GM12891 (cell line): ENCODE measurements at regions not wholly inside any gene's neighbourhood (a gene's known extent, or its start where the extent isn't known, plus 50 kb on each side); places are given as distances from the start of the nearest gene placed in this dataset.
"Not testable (repeated sequence)": the region's sequence is repeated elsewhere in the genome, so short reads cannot be mapped to it uniquely, and the experiment has no call there.

Experiments
- DNase-seq: peaks from one replicate; pipeline ENCODE4 v3.0.0; 2011; ENCODE audit warnings: low spot score; ENCODE audit not compliant: insufficient read length
- FAIRE-seq: peaks from 2 replicates; lab custom pipeline; 2011; peaks lifted over from hg19 to GRCh38; lab: Jason Lieb, UNC
- PAX5 ChIP-seq: IDR thresholded peaks from 2 replicates; pipeline ENCODE4 v1.6.1; 2011; ENCODE audit warnings: low read length, moderate library complexity, mild to moderate bottlenecking; ENCODE audit not compliant: insufficient read depth, severe bottlenecking
- POLR2A ChIP-seq: IDR thresholded peaks from 2 replicates; pipeline ENCODE4 v1.6.1; 2011; ENCODE audit warnings: low read depth, low read length, control low read depth
- POLR2AphosphoS5 ChIP-seq: IDR thresholded peaks from 2 replicates; pipeline ENCODE4 v1.6.1; 2011; ENCODE audit warnings: low read depth, low read length, control low read depth
- POU2F2 ChIP-seq: IDR thresholded peaks from 2 replicates; pipeline ENCODE4 v1.6.1; 2011; ENCODE audit warnings: low read depth, mild to moderate bottlenecking, control low read depth, low read length, moderate library complexity
- SPI1 ChIP-seq: IDR thresholded peaks from 2 replicates; pipeline ENCODE4 v1.6.1; 2011; ENCODE audit warnings: low read depth, low read length, control low read depth
- TAF1 ChIP-seq: IDR thresholded peaks from 2 replicates; pipeline ENCODE4 v1.6.1; 2011; ENCODE audit warnings: low read depth, low read length, control low read depth

DNA sequence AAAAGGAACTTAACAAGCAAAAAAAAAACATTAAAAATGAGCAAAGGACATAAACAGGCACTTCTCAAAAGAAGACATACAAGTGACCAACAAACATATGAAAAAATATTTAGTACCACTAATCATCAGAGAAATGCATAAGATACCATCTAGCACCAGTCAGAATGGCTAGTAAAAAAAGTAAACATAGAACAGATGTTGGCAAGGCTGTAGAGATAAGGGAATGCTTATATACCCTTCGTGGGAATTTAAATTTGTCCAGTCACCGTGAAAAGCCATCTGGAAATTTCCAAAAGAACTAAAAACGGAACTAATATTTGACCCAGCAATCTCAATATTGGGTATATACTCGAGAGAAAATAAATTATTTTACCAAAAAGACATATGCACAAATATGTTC is 1751.3 kb upstream of the LRRTM1 start:
- TF ChIP-seq TAF1 (no peak), PAX5 (no peak), POLR2A (no peak), POLR2AphosphoS5 (no peak), SPI1 (no peak), POU2F2 (no peak)
- DNase-seq = no peak
- FAIRE-seq = no peak

DNA sequence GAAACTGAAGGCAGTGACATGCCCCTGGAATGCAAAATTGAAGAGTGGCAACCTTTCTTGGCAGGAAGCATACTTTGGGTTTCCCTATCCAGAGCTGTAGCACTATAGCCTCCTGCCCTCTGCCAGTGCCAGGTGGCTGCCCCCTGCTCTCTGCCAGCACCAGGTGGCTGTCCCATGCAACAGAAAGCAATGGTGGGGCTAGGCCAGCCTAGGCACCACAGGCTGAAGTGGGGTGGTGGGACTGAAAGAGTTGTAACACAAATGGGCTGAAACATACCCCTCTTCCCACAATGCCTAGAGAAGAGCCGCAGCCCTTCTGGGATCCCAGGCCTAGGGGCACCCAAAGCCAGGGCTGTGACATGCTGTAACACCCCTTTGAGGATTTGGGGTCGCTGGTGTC is 1739.3 kb upstream of the LRRTM1 start:
- no peak for TF ChIP-seq PAX5
- no peak for FAIRE-seq
- DNase-seq = no peak

DNA sequence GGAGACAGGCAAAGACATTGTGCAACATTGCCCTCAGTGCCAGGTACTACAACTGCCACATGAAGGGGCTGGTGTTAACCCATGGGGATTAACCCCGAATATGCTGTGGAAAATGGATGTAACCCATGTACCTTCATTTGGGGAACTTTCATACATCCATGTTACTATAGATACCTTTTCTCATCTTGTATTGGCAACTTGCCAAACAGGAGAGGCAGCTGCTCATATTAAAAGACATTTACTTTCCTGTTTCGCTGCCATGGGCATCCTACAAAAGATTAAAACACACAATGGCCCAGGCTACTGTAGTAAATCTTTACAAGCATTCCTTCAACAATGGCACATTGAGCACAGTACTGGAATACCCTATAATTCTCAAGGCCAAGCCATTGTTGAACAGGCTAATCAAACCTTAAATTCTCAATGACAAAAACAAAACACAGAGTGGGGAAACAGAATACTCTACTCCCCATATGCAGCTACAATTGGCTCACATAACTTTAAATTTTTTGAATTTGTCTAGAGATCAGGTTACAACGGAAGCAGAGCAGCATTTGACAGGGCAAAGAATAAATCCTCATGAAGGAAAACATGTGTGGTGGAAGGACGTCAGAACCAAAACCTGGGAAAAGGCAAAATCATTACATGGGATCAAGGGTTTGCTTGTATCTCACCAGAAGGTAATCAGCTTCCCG is 1723.5 kb upstream of the LRRTM1 start:
- DNase-seq = no peak
- no peak for TF ChIP-seq POU2F2
- FAIRE-seq = no peak

DNA sequence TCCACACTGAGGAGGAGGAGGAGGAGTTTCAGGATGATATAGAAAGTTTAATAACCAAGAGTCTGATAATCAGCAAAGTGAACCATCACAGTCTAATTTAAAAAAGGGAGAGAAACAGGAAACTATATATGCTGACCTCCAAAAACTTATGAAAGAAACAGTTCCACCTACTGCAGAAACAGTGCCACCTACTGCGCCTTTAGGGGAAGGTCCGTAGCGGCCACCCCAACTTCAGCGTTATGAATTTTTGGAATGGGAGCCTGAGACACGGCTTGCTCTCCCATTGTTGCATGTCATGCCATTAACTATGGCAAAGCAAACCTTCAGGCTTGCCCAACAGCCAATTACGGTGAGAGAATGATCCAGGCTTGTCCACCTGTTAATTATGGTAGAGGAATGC is 1719.2 kb upstream of the LRRTM1 start:
- no peak for DNase-seq
- no peak for FAIRE-seq
- TF ChIP-seq SPI1 (no peak), POLR2AphosphoS5 (no peak), PAX5 (no peak), TAF1 (no peak), POU2F2 (no peak), POLR2A (no peak)

DNA sequence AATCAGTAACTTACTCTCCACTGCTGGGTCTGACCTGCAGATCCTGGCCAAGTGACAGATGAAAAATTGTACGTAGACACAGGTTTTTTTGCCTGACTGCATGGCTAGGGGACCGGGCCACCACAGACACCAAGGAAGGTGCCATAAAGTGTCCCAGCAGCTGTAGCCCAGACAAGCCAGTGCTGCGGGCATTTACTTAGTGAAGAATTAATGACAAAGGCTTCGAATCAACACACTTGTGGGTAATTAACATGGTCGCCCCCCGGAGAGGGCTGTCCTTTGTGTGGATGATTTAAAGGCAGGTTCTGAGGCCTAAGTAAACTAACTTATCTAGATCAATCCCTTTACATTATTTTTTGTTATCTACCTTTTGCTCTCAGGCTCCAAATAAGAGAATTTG is 1709.1 kb upstream of the LRRTM1 start:
- TF ChIP-seq TAF1 (no peak), PAX5 (no peak), POLR2AphosphoS5 (no peak), POLR2A (no peak), SPI1 (no peak), POU2F2 (no peak)
- DNase-seq (no peak), FAIRE-seq (no peak)

DNA sequence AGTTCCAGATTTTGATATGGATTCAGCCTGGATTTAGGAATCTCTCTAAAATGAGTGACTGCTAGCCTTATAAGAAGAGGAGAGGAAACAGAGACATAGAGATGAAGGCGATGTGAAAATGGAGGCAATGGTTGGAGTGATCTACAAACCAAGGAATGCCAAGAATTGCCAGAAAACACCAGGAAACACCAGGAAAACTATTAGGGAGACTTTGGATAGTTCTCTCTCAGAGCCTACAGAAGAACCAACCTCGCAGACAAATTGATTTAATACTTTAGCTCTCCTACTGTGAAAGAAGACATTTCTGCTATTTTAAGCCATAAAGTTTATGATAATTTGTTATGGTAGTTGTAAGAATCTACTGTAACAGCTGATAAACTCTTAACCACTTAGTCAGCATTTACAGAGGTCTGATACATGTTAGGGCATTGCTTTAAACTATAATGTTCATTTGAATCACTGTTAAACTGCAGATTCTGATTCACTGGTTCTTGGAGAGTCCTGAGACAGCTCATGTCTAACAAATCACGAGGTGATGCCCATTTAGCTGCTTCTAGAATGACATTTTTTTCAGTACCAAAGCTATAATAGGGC is 1702.6 kb upstream of the LRRTM1 start:
- DNase-seq (no peak), FAIRE-seq (no peak)
- TF ChIP-seq POU2F2 (no peak), TAF1 (no peak), POLR2AphosphoS5 (no peak), POLR2A (no peak), SPI1 (no peak), PAX5 (no peak)

DNA sequence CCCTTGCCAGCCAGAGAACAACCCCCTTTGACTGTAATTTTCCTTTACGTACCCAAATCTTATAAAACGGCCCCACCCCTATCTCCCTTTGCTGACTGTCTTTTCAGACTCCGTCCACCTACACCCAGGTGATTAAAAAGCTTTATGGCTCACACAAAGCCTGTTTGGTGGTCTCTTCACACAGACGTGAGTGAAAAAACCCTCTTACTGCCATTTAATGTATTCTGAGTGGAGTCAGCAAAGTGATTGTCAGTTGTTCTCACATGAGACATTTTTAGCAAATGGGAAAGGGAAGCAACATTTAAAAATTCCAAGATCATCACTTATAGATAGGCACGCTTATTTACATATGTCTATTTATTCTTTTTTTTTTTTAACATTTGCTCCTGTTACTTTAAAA is 1701.3 kb upstream of the LRRTM1 start:
- FAIRE-seq, DNase-seq: not testable (repeated sequence)

DNA sequence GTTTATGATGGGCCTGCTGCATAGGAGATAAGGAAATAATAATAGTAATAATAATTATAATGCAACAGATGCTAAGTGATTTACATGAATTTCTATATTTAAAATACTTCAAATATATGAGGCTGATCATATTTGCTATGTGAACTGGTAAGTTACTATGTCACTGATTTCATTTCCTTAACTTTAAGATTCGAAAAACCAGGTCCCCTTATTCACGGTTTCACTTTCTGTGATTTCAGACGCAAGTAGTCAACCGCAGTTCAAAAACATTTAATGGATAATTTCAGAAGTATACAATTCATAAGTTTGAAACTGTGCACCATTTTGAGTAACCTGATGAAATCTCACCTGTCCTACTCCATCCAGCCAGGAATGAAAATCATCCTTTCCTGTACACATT is 1697.1 kb upstream of the LRRTM1 start:
- DNase-seq (no peak), FAIRE-seq (no peak)
- TF ChIP-seq PAX5 (no peak), POU2F2 (no peak), SPI1 (no peak), POLR2AphosphoS5 (no peak), TAF1 (no peak), POLR2A (no peak)

DNA sequence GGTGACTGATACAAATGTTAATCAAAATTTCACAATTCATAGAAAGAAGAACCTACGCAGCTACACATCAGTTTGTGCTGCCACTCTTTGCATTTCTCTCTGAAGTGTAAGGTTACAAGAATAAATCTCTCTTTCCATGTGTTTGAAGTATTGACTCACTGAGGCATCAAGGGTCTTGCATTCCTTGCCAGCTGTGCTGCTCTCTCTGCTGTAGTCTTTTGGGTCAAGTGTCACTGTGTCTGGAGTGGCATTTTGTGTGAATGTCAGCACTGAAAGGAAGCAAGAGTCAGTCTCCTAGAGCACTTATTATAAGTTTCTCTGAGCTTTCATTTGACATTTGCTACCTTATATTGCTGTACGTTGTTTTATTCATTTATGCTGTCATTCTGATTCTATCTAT is 1696.1 kb upstream of the LRRTM1 start:
- DNase-seq (no peak), FAIRE-seq (no peak)
- no peak for TF ChIP-seq POU2F2
- no peak for TF ChIP-seq POLR2AphosphoS5
- TF ChIP-seq TAF1 = no peak
- no peak for TF ChIP-seq PAX5
- no peak for TF ChIP-seq SPI1
- TF ChIP-seq POLR2A = no peak

DNA sequence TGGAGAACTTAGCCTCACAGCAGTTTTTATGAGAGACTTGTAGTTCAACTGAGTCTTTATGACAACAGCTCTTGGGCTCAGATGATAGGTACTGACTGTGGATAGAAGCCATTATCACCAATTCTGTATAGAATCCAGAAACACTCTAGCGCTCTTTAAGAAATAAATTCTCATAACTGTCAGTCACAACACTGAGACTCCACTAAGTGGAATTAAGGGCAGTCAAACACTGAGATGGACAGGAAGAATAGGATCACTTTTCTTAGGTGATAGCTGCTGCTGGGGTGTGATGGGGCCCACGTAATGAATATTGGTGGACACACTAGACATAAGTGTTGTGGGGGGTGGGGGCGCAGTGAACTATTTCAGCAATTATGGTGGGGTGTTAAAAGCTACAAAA is 1691.8 kb upstream of the LRRTM1 start:
- FAIRE-seq (no peak), DNase-seq (no peak)
- TF ChIP-seq POLR2AphosphoS5 = no peak
- TF ChIP-seq POLR2A = no peak
- TF ChIP-seq SPI1 = no peak
- no peak for TF ChIP-seq TAF1
- no peak for TF ChIP-seq POU2F2
- TF ChIP-seq PAX5 = no peak

DNA sequence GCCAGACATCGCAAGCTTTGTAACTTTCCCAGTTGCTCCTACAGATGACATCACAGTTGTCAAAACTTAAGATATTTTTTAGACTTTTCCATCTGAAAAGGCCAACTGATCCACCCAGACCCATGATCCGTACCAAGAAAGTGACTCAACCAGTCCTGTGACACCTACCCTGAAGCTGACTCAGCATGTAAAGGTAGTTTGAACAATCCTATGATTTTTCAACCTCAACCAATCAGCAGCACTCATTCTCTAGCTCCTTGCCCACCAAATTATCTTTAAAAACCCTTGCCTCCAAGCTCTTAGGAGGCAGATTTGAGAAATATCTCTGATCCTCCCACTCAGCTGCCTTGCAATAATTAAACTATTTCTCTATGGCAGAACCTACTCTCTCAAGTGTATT is 1686.7 kb upstream of the LRRTM1 start:
- no peak for TF ChIP-seq POLR2A
- TF ChIP-seq SPI1 = no peak
- no peak for TF ChIP-seq POLR2AphosphoS5
- no peak for TF ChIP-seq PAX5
- TF ChIP-seq POU2F2 = no peak
- no peak for TF ChIP-seq TAF1
- no peak for DNase-seq
- FAIRE-seq = no peak
